KMS-11 (cell line): ENCODE measurements at regions not wholly inside any gene's neighbourhood (a gene's known extent, or its start where the extent isn't known, plus 50 kb on each side); places are given as distances from the start of the nearest gene placed in this dataset.
"Not testable (repeated sequence)": the region's sequence is repeated elsewhere in the genome, so short reads cannot be mapped to it uniquely, and the experiment has no call there.

Source experiments
- H2AFZ ChIP-seq: fragments of 200-600 bp; sonication (generic); 2 replicates; pipeline ENCODE4 v1.6.1; 2016; ENCODE audit warnings: antibody characterized with exemption, mixed run types, low read depth
- H3K27ac ChIP-seq: fragments of 200-600 bp; sonication (generic); 2 replicates; pipeline ENCODE4 v1.6.1; 2016; ENCODE audit warnings: mild to moderate bottlenecking, mixed run types
- H3K27me3 ChIP-seq: fragments of 200-600 bp; sonication (generic); 2 replicates; pipeline ENCODE4 v1.6.1; 2017; ENCODE audit warnings: mild to moderate bottlenecking, low read depth, mixed run types, moderate library complexity; ENCODE audit not compliant: insufficient read depth
- H3K36me3 ChIP-seq: fragments of 200-600 bp; sonication (generic); 2 replicates; pipeline ENCODE4 v1.6.1; 2017; ENCODE audit warnings: mild to moderate bottlenecking, mixed run types; ENCODE audit not compliant: insufficient read depth
- H3K4me1 ChIP-seq: fragments of 200-600 bp; sonication (generic); 2 replicates; pipeline ENCODE4 v1.6.1; 2016; ENCODE audit warnings: mild to moderate bottlenecking, low read depth, mixed run types; ENCODE audit not compliant: poor library complexity, severe bottlenecking
- H3K4me2 ChIP-seq: fragments of 200-600 bp; sonication (generic); 2 replicates; pipeline ENCODE4 v1.7.0; 2016; ENCODE audit warnings: mild to moderate bottlenecking, mixed run types
- H3K4me3 ChIP-seq: fragments of 200-600 bp; sonication (generic); IDR thresholded peaks from 2 replicates; pipeline ENCODE4 v1.6.1; 2017; ENCODE audit warnings: low read depth, low read length, mixed read lengths; ENCODE audit not compliant: insufficient read depth
- H3K79me2 ChIP-seq: fragments of 200-600 bp; sonication (generic); 2 replicates; pipeline ENCODE4 v1.6.1; 2016; ENCODE audit warnings: low read depth, mixed run types; ENCODE audit not compliant: insufficient read depth
- H3K9ac ChIP-seq: fragments of 200-600 bp; sonication (generic); 2 replicates; pipeline ENCODE4 v1.6.1; 2016; ENCODE audit warnings: mild to moderate bottlenecking, mixed run types
- H4K20me1 ChIP-seq: fragments of 200-600 bp; sonication (generic); 2 replicates; pipeline ENCODE4 v1.6.1; 2016; ENCODE audit warnings: mild to moderate bottlenecking, mixed run types; ENCODE audit not compliant: insufficient read depth
- TF ChIP-seq, protein P1 (sequence below): fragments of 200-600 bp; sonication (generic); conservative IDR thresholded peaks from 2 replicates; pipeline ENCODE4 v1.6.1; 2017; ENCODE audit warnings: low read depth, mild to moderate bottlenecking, antibody characterized with exemption, low read length, moderate library complexity, mixed read lengths

DNA sequence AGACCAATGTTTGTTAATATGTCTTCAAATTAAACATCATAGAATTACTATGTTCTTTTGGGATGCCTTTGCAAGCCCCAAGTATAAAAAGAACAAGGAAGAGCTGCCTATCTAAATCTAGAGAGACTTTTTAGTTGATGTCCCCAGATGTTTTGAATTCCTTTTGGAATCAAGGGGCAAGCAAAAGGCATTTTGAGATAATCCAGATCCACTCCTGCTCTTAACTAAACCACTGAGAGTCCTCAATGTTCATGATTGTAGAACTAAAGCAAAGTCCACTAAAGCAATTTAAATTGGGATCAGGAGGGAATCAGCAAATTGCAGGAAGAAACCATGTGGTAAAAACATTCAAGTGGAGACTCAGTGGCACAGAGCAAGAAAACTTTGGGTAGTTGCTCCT, 558.5 kb upstream of the VRK2 start:
- no peaks in the 10 kb centered on the region for H3K4me1 ChIP-seq
- no peaks in the 10 kb centered on the region for H3K79me2 ChIP-seq
- no peak overlapping the region for H3K27ac ChIP-seq
- no peak overlapping the region for H3K9ac ChIP-seq
- no peaks in the 10 kb centered on the region for H3K36me3 ChIP-seq
- no peaks in the 10 kb centered on the region for H3K27me3 ChIP-seq
- no peak overlapping the region for H3K4me3 ChIP-seq
- TF ChIP-seq, protein P1, sequence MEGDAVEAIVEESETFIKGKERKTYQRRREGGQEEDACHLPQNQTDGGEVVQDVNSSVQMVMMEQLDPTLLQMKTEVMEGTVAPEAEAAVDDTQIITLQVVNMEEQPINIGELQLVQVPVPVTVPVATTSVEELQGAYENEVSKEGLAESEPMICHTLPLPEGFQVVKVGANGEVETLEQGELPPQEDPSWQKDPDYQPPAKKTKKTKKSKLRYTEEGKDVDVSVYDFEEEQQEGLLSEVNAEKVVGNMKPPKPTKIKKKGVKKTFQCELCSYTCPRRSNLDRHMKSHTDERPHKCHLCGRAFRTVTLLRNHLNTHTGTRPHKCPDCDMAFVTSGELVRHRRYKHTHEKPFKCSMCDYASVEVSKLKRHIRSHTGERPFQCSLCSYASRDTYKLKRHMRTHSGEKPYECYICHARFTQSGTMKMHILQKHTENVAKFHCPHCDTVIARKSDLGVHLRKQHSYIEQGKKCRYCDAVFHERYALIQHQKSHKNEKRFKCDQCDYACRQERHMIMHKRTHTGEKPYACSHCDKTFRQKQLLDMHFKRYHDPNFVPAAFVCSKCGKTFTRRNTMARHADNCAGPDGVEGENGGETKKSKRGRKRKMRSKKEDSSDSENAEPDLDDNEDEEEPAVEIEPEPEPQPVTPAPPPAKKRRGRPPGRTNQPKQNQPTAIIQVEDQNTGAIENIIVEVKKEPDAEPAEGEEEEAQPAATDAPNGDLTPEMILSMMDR = no peak
- H2AFZ ChIP-seq = no peak overlapping the region
- no peaks in the 10 kb centered on the region for H4K20me1 ChIP-seq
- H3K4me2 ChIP-seq = no peak overlapping the region

DNA sequence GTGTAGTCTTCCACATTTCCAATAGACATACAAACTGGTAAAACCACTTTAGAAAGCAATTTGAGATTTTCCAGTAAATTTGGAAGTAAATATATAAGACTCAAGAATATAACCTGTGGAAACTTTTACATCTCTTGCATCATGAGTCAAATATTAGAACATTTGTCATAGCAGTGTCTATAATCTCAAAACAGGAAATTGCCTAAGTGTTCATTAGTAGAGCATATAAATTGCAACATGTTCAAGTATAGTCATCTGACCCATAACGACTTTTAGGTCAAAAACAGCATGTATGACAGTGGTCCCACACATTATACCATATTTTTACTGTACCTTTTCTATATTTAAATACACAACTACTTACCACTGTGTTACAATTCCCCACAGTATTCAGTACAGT, 555.9 kb upstream of the VRK2 start:
- Histone ChIP-seq H2AFZ (no peak overlapping the region), H3K27ac (no peak overlapping the region), H3K27me3 (no peaks in the 10 kb centered on the region), H3K36me3 (no peaks in the 10 kb centered on the region), H4K20me1 (no peaks in the 10 kb centered on the region), H3K4me2 (no peak overlapping the region), H3K4me1 (no peaks in the 10 kb centered on the region), H3K79me2 (no peaks in the 10 kb centered on the region), H3K4me3 (no peak overlapping the region), H3K9ac (no peak overlapping the region)
- TF ChIP-seq, protein P1 = no peak

DNA sequence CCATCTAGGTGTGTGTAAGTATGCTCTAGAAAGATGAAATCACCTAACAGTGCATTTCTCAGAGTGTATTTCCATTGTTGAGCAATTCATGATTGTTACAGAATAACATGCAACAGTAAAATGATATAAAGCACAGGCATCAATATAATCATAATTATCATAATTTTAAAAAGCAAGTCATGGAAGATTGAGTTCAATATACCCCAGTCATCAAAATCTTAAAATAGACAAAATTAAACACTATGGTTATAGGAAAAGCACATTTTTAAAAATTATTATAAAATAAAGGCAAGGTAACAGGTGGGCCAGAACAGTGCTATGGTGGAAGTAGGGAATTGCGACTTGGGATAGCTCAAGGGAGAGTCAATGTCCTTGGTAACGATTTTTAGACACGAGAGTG, 555.4 kb upstream of the VRK2 start:
- no peak overlapping the region for H3K9ac ChIP-seq
- no peak overlapping the region for H3K4me2 ChIP-seq
- no peaks in the 10 kb centered on the region for H3K27me3 ChIP-seq
- H3K4me1 ChIP-seq = no peaks in the 10 kb centered on the region
- H3K27ac ChIP-seq = no peak overlapping the region
- H3K4me3 ChIP-seq = no peak overlapping the region
- no peaks in the 10 kb centered on the region for H3K36me3 ChIP-seq
- H4K20me1 ChIP-seq = no peaks in the 10 kb centered on the region
- no peak overlapping the region for H2AFZ ChIP-seq
- no peaks in the 10 kb centered on the region for H3K79me2 ChIP-seq
- TF ChIP-seq, protein P1 = no peak

- H3K9ac ChIP-seq, H3K4me1 ChIP-seq, H2AFZ ChIP-seq, H4K20me1 ChIP-seq, H3K27me3 ChIP-seq, H3K79me2 ChIP-seq, H3K4me3 ChIP-seq, H3K36me3 ChIP-seq, H3K27ac ChIP-seq, H3K4me2 ChIP-seq: not testable (repeated sequence)
These were observed 552.6 kb upstream of the VRK2 start for GRCh38 chr2:57493966-57494365.

DNA sequence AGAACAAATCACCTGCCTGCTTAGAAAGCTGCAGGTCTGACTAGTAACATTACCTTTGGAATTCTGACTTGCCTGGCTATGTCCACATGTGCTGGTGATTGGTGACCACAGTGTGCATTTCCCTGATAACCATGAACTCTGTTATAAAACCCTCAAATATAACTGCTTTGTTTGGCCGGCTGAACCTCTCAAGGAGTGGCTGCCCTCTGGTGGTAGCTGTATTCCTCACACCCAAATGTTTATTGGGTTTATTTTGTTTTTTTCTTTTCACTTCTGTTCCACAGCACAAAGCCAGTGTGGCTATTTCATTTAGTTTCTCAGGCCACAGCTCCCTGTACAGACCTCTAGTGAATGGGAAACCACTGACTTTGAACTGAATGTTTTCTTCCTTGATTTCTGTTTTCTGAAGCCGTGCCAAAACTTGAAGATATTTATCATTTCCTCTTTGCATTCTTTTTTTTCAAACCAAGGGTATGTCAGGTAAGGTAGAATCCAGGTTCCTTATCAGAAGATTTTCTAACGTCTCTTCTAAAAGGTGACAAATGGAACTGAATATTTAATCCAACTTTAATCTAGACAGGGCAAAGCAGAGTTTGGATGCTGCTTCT, 549.0 kb upstream of the VRK2 start:
- Histone ChIP-seq H3K4me1 (no peaks in the 10 kb centered on the region), H3K4me2 (no peak overlapping the region), H3K9ac (no peak overlapping the region), H4K20me1 (no peaks in the 10 kb centered on the region), H3K36me3 (no peaks in the 10 kb centered on the region), H3K27me3 (no peaks in the 10 kb centered on the region), H3K27ac (no peak overlapping the region), H2AFZ (no peak overlapping the region), H3K79me2 (no peaks in the 10 kb centered on the region), H3K4me3 (no peak overlapping the region)
- TF ChIP-seq, protein P1 = peak; percentile 95
